CD4-positive, alpha-beta T cell (primary cell): ENCODE measurements at regions not wholly inside any gene's neighbourhood (a gene's known extent, or its start where the extent isn't known, plus 50 kb on each side); places are given as distances from the start of the nearest gene placed in this dataset.

ENCODE experiments used
- ATAC-seq: fragments of 200-7000 bp; cut with Tn5 transposase; one replicate; pipeline ENCODE4 v1.10.0; 2022; ENCODE audit warnings: mild to moderate bottlenecking; ENCODE audit not compliant: poor library complexity
- CTCF ChIA-PET: fragments of 350-600 bp; sonication (Branson Sonifier 250); formaldehyde crosslinking; loops from one replicate; lab custom pipeline; 2021; ENCODE audit warnings: antibody characterized with exemption, inconsistent platforms; lab: Charles Lee
- POLR2A ChIA-PET: fragments of 350-600 bp; sonication (Branson Sonifier 250); formaldehyde crosslinking; loops from one replicate; lab custom pipeline; 2021; ENCODE audit warnings: antibody characterized with exemption, inconsistent platforms; lab: Charles Lee
- DNase-seq, 14 experiments: peaks; one replicate each; pipeline ENCODE4 v3.0.0-alpha.2; 2013 to 2020; ENCODE audit warnings: mixed read lengths in 2 of 14
- H3K27ac ChIP-seq, 2 donors: one replicate each; pipeline versions ENCODE4 v1.5.1 to v1.7.0; 2013; ENCODE audit warnings: low read length in 2 of 2, low read depth in 1 of 2, mild to moderate bottlenecking in 1 of 2
- H3K27me3 ChIP-seq, 2 experiments: 1 replicate in 1 of 2; 2 replicates in 1 of 2; pipeline versions ENCODE4 v1.6.1 to v1.7.0; 2013; ENCODE audit warnings: low read length in 2 of 2, control low read depth in 1 of 2, mild to moderate bottlenecking in 1 of 2, moderate library complexity in 1 of 2; ENCODE audit not compliant: insufficient read depth in 2 of 2, control insufficient read depth in 1 of 2
- H3K36me3 ChIP-seq: one replicate; pipeline ENCODE4 v1.6.1; 2013; ENCODE audit warnings: low read length, control low read depth; ENCODE audit not compliant: insufficient read depth
- H3K4me1 ChIP-seq: one replicate; pipeline ENCODE4 v1.6.1; 2013; ENCODE audit warnings: low read length, control low read depth; ENCODE audit not compliant: insufficient read depth
- H3K4me3 ChIP-seq: one replicate; pipeline ENCODE4 v1.5.1; 2013; ENCODE audit warnings: mild to moderate bottlenecking, low read length, moderate library complexity
- H3K9me3 ChIP-seq, 2 experiments: 1 replicate in 1 of 2; 2 replicates in 1 of 2; pipeline versions ENCODE4 v1.6.1 to v1.7.0; 2013; ENCODE audit warnings: low read length in 2 of 2, mild to moderate bottlenecking in 2 of 2, control low read depth in 1 of 2, moderate library complexity in 1 of 2; ENCODE audit not compliant: control insufficient read depth in 1 of 2, insufficient read depth in 1 of 2
- H3K27ac Mint-ChIP-seq: one replicate; pipeline ENCODE4 v1.8.0; 2020; ENCODE audit warnings: mixed read lengths
- H3K27me3 Mint-ChIP-seq: one replicate; pipeline ENCODE4 v1.8.0; 2021; ENCODE audit warnings: mixed read lengths
- H3K36me3 Mint-ChIP-seq: one replicate; pipeline ENCODE4 v1.8.0; 2021; ENCODE audit warnings: low read depth, mixed read lengths
- H3K4me1 Mint-ChIP-seq: one replicate; pipeline ENCODE4 v1.8.0; 2021; ENCODE audit warnings: low read depth, mixed read lengths
- H3K4me3 Mint-ChIP-seq: one replicate; pipeline ENCODE4 v1.8.0; 2020; ENCODE audit warnings: mild to moderate bottlenecking, mixed read lengths
- H3K9me3 Mint-ChIP-seq: one replicate; pipeline ENCODE4 v1.8.0; 2020; ENCODE audit warnings: mixed read lengths
- intact Hi-C, 2 experiments: fragments of 100-400 bp; cut with DNase I in 1 of 2; cut with micrococcal nuclease in 1 of 2; formaldehyde crosslinking; loops; one replicate each; pipeline versions ENCODE4 v1.15.1 to v1.9.0; 2023 to 2025; cut with DNase I, micrococcal nuclease
- TF ChIP-seq, protein P1 (sequence below): fragments of 200-600 bp; IDR thresholded peaks from one replicate; pipeline ENCODE4 v1.8.0; 2022; ENCODE audit warnings: antibody characterized with exemption, mild to moderate bottlenecking

DNA sequence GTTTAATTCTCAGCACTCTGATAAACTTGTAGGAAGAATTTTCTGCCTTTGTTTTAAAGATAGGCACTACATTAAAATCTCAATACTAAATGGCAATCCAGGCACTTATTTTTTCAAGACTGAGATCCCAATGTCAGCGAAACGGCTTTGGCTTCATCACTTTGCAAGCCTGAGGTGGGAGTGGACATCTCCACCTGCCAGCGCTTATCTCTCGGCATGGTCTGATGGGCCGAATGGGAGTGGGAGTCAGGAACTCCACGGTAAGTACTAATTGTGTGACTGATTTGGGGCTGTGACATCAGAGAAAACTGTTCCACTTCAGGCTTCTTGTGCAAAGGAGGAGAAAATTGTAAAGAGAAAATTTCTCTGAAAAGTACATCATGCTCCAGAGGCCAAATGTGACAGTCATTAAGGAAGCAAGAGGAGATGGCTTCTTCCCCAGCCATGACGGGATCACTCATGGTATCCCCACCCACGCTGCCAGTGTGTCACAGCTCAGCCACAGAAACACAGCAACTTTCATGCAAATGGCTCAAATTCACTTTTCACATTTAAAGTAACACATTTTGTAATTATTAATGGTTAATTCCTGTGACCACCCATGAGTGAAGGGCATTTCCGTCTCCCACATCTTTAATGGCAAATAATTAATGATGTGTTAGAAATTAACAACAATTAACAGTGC lies 385.5 kb upstream of the HNRNPA3 start:
- ATAC-seq (no peak), DNase-seq (no peak)
- ChIA-PET POLR2A (no interaction called here), CTCF (no interaction called here)
- H3K36me3 ChIP-seq = no peaks in the 10 kb centered on the region
- H3K4me3 ChIP-seq = no peak overlapping the region
- no peaks in the 10 kb centered on the region for H3K9me3 ChIP-seq
- peaks cover 6% of the 10 kb centered on the region for H3K4me1 ChIP-seq
- Mint-ChIP-seq H3K9me3 (no peaks in the 10 kb centered on the region), H3K27me3 (no peaks in the 10 kb centered on the region), H3K4me3 (peak overlapping the region; percentile 59), H3K27ac (peak overlapping the region; percentile 90), H3K36me3 (no peaks in the 10 kb centered on the region), H3K4me1 (peaks cover 53% of the 10 kb centered on the region)
- intact Hi-C loops = loop anchor here in 1 of 2 experiments (5.0 to 10.0 kb wide), 2 partner anchors 320 to 588 kb away; no protein-coding TSS in a partner anchor
- TF ChIP-seq, protein P1, sequence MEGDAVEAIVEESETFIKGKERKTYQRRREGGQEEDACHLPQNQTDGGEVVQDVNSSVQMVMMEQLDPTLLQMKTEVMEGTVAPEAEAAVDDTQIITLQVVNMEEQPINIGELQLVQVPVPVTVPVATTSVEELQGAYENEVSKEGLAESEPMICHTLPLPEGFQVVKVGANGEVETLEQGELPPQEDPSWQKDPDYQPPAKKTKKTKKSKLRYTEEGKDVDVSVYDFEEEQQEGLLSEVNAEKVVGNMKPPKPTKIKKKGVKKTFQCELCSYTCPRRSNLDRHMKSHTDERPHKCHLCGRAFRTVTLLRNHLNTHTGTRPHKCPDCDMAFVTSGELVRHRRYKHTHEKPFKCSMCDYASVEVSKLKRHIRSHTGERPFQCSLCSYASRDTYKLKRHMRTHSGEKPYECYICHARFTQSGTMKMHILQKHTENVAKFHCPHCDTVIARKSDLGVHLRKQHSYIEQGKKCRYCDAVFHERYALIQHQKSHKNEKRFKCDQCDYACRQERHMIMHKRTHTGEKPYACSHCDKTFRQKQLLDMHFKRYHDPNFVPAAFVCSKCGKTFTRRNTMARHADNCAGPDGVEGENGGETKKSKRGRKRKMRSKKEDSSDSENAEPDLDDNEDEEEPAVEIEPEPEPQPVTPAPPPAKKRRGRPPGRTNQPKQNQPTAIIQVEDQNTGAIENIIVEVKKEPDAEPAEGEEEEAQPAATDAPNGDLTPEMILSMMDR = no peak
- H3K27me3 ChIP-seq = no peaks in the 10 kb centered on the region
- no peak overlapping the region for H3K27ac ChIP-seq

DNA sequence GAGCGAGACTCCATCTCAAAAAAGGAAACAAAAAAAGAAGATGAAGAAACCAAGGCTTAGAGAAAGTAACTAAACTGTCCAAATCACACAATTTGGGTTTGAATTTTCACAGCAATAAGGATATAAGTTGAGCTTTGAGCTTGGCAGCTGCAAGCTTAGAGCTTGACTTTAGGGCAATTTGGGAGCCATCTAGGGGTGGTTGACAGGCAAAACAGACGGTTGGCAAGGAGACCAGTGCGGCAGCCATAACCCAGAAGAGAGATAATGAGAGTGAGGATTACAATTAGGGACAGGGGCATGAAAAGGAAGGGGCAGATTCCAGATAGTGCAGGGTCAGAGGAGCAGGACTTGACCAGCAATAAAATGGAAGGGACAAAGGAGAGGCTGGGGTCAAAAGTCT lies 382.2 kb upstream of the HNRNPA3 start:
- POLR2A ChIA-PET = no interaction called here
- DNase-seq (peak in 3 of 14 experiments; percentile 30 to 44 (median 43)), ATAC-seq (peak; percentile 48)
- no peak overlapping the region for H3K27ac Mint-ChIP-seq
- CTCF ChIA-PET = no interaction called here
- H3K36me3 Mint-ChIP-seq = no peaks in the 10 kb centered on the region
- Histone ChIP-seq H3K27me3 (no peaks in the 10 kb centered on the region), H3K36me3 (no peaks in the 10 kb centered on the region), H3K4me1 (peaks cover 6% of the 10 kb centered on the region), H3K27ac (no peak overlapping the region), H3K9me3 (no peaks in the 10 kb centered on the region), H3K4me3 (no peak overlapping the region)
- intact Hi-C loops = no loop called here
- H3K9me3 Mint-ChIP-seq = no peaks in the 10 kb centered on the region
- H3K4me3 Mint-ChIP-seq = no peak overlapping the region
- H3K27me3 Mint-ChIP-seq = peaks cover 4% of the 10 kb centered on the region
- TF ChIP-seq, protein P1 = no peak
- peaks cover 35% of the 10 kb centered on the region for H3K4me1 Mint-ChIP-seq

DNA sequence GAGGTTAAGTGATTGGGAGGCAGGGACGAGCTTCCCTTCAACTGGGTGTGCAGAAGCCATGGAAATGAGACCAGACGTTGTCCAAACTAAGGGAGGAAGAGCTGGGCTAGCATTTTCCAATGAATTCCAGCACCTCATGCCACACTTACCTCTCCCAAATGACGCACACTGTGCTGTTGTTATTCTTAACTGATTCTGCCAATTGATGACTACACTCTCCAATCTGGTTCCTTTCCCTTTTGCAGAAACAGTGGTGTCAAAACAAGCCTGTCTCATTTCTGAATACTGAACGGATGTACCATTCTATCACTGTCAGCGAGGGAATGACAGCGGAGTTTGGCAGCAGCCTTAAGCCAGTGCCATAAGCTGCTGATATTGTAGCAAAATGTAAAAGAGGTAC lies 380.5 kb upstream of the HNRNPA3 start:
- H3K4me1 ChIP-seq = peaks cover 3% of the 10 kb centered on the region
- no peak overlapping the region for H3K27ac ChIP-seq
- Mint-ChIP-seq H3K27ac (no peak overlapping the region), H3K36me3 (no peaks in the 10 kb centered on the region), H3K27me3 (peaks cover 4% of the 10 kb centered on the region), H3K4me3 (no peak overlapping the region), H3K9me3 (no peaks in the 10 kb centered on the region), H3K4me1 (peaks cover 19% of the 10 kb centered on the region)
- CTCF ChIA-PET = no interaction called here
- TF ChIP-seq, protein P1 = no peak
- intact Hi-C loops = no loop called here
- no peaks in the 10 kb centered on the region for H3K27me3 ChIP-seq
- ATAC-seq = no peak
- POLR2A ChIA-PET = no interaction called here
- no peak for DNase-seq
- no peak overlapping the region for H3K4me3 ChIP-seq
- H3K36me3 ChIP-seq = no peaks in the 10 kb centered on the region
- no peaks in the 10 kb centered on the region for H3K9me3 ChIP-seq
